Panc1 (cell line): ENCODE measurements at regions not wholly inside any gene's neighbourhood (a gene's known extent, or its start where the extent isn't known, plus 50 kb on each side); places are given as distances from the start of the nearest gene placed in this dataset.

Experiments
- CTCF ChIP-seq: fragments of 450-650 bp; IDR thresholded peaks from 2 replicates; pipeline ENCODE4 v1.5.1; 2017; ENCODE audit warnings: mild to moderate bottlenecking
- POLR2AphosphoS5 ChIP-seq: IDR thresholded peaks from 2 replicates; pipeline ENCODE4 v1.6.1; 2012; ENCODE audit warnings: mild to moderate bottlenecking, low read depth, low read length, moderate library complexity
- REST ChIP-seq, 2 experiments: IDR thresholded peaks; 2 replicates each; pipeline ENCODE4 v1.6.1; 2011 to 2012; ENCODE audit warnings: low read depth in 2 of 2, control low read depth in 1 of 2, low read length in 1 of 2, mild to moderate bottlenecking in 1 of 2, moderate library complexity in 1 of 2; ENCODE audit not compliant: insufficient read depth in 1 of 2
- TCF7L2 ChIP-seq: IDR thresholded peaks from 2 replicates; pipeline ENCODE4 v1.6.1; 2011; ENCODE audit warnings: mild to moderate bottlenecking, low read depth, low read length, inconsistent platforms

GRCh38 chr4:123822353-123822752, 425.8 kb downstream of the SPRY1 start:
- no peak for TF ChIP-seq POLR2AphosphoS5
- TF ChIP-seq CTCF = no peak
- no peak for TF ChIP-seq TCF7L2
- no peak for TF ChIP-seq REST (IDR thresholded peaks at IDR 0.05; ENCODE audit: insufficient read depth in 1 of 2, low read depth in 2 of 2, low read length in 1 of 2)
